ENCODE measurements at regions not wholly inside any gene's neighbourhood (a gene's known extent, or its start where the extent isn't known, plus 50 kb on each side); places are given as distances from the start of the nearest gene placed in this dataset.

DNA sequence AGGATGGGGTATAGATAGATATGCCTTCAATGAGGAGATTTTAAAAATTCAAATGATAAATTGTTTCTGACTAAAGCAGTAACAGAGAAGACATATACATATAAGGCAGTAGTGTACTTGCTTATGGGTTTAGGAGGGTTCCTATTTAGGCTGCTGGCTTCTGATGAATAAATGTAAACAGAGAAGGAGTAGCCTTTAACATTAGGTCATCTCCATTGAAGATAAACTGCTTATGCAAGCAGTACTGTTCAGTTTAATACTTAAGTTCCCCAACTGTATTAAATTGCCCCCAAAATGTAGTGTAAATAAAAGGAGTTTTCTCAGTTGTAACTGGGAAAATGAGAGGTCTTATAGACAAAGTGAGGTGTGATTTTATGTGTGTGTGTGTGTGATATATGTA lies 217.7 kb upstream of the TMEFF2 start:
- Histone ChIP-seq H3K4me3 (no peak overlapping the region), H3K27ac (no peak overlapping the region), H3K9me3 (peaks cover 0 to 14% (median 7%) of the 10 kb centered on the region in 4 donors), H3K27me3 (no peaks in the 10 kb centered on the region), H3K36me3 (no peaks in the 10 kb centered on the region), H3K4me1 (no peaks in the 10 kb centered on the region)
- DNase-seq, result no peak
- TF ChIP-seq, protein P1, sequence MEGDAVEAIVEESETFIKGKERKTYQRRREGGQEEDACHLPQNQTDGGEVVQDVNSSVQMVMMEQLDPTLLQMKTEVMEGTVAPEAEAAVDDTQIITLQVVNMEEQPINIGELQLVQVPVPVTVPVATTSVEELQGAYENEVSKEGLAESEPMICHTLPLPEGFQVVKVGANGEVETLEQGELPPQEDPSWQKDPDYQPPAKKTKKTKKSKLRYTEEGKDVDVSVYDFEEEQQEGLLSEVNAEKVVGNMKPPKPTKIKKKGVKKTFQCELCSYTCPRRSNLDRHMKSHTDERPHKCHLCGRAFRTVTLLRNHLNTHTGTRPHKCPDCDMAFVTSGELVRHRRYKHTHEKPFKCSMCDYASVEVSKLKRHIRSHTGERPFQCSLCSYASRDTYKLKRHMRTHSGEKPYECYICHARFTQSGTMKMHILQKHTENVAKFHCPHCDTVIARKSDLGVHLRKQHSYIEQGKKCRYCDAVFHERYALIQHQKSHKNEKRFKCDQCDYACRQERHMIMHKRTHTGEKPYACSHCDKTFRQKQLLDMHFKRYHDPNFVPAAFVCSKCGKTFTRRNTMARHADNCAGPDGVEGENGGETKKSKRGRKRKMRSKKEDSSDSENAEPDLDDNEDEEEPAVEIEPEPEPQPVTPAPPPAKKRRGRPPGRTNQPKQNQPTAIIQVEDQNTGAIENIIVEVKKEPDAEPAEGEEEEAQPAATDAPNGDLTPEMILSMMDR (IDR thresholded peaks at IDR 0.05), result no peak
- no peak for TF ChIP-seq POLR2A (IDR thresholded peaks at IDR 0.05)
- TF ChIP-seq EP300 (IDR thresholded peaks at IDR 0.05), result no peak
- no peak for TF ChIP-seq POLR2AphosphoS5 (IDR thresholded peaks at IDR 0.05)
- intact Hi-C loops (cut with DNase I; ENCODE audit: low total_unique reads), result no loop called here

- H3K9me3 ChIP-seq, result peaks cover 0 to 14% (median 7%) of the 10 kb centered on the region in 4 donors
- TF ChIP-seq POLR2A (IDR thresholded peaks at IDR 0.05), result no peak
- TF ChIP-seq, protein P1 (IDR thresholded peaks at IDR 0.05), result no peak
- TF ChIP-seq POLR2AphosphoS5 (IDR thresholded peaks at IDR 0.05), result no peak
- TF ChIP-seq EP300 (IDR thresholded peaks at IDR 0.05), result no peak
- no peaks in the 10 kb centered on the region for H3K36me3 ChIP-seq
- no peak overlapping the region for H3K4me3 ChIP-seq
- no peaks in the 10 kb centered on the region for H3K4me1 ChIP-seq
- no peaks in the 10 kb centered on the region for H3K27me3 ChIP-seq
- intact Hi-C loops (cut with DNase I; ENCODE audit: low total_unique reads), result no loop called here
- no peak overlapping the region for H3K27ac ChIP-seq
- WGBS, 5 donors, result 82 to 98% (median 90%) methylated on average over 1 of the region's 1 CpG
- DNase-seq, result no peak
Measured at GRCh38 chr2:192411755-192412154, 217.0 kb upstream of the TMEFF2 start.

DNA sequence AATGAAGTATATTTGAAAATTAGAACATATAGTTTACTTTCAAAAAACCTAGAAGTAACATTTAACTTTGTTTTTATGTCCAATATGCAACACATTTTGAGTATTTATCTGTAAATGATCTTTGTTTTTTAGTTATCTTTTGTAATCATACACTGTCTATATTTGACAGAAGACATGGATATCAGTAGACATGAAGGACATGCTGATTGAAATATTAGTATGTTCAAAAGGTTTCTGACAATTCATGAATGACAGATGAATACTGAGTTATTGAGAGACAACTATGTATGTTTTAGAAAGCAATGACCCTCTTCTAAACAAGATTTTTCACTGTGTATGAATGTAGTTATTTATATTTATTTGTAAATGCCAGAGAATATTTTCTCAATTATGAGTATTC lies 215.6 kb upstream of the TMEFF2 start:
- DNase-seq, result no peak

GRCh38 chr2:192407692-192408091 lies 213.0 kb upstream of the TMEFF2 start:
- TF ChIP-seq POLR2A (IDR thresholded peaks at IDR 0.05) (no peak), POLR2AphosphoS5 (IDR thresholded peaks at IDR 0.05) (no peak), EP300 (IDR thresholded peaks at IDR 0.05) (no peak)
- TF ChIP-seq, protein P1 (IDR thresholded peaks at IDR 0.05), result no peak
- H3K9me3 ChIP-seq, result no peaks in the 10 kb centered on the region
- H3K4me1 ChIP-seq, result no peaks in the 10 kb centered on the region
- H3K4me3 ChIP-seq, result no peak overlapping the region
- intact Hi-C loops (cut with DNase I; ENCODE audit: low total_unique reads), result no loop called here
- WGBS, 5 donors, result 68 to 85% (median 80%) methylated on average over 5 of the region's 5 CpGs
- no peaks in the 10 kb centered on the region for H3K27me3 ChIP-seq
- H3K36me3 ChIP-seq, result no peaks in the 10 kb centered on the region
- no peak overlapping the region for H3K27ac ChIP-seq
- no peak for DNase-seq

More for the DNA sequence above, 215.6 kb upstream of the TMEFF2 start:
- Histone ChIP-seq H3K27ac (no peak overlapping the region), H3K36me3 (no peaks in the 10 kb centered on the region), H3K4me3 (no peak overlapping the region), H3K27me3 (no peaks in the 10 kb centered on the region), H3K9me3 (peaks cover 0 to 14% (median 7%) of the 10 kb centered on the region in 4 donors), H3K4me1 (no peaks in the 10 kb centered on the region)
- TF ChIP-seq, protein P1 (IDR thresholded peaks at IDR 0.05), result no peak
- no peak for TF ChIP-seq POLR2AphosphoS5 (IDR thresholded peaks at IDR 0.05)
- TF ChIP-seq EP300 (IDR thresholded peaks at IDR 0.05), result no peak
- TF ChIP-seq POLR2A (IDR thresholded peaks at IDR 0.05), result no peak
- intact Hi-C loops (cut with DNase I; ENCODE audit: low total_unique reads), result no loop called here

Data from stomach (tissue), 8 donors.